ENCODE measurements at regions not wholly inside any gene's neighbourhood (a gene's known extent, or its start where the extent isn't known, plus 50 kb on each side); places are given as distances from the start of the nearest gene placed in this dataset.

- intact Hi-C loops (cut with DNase I): no loop called here
- no peak overlapping the region for H3K27ac ChIP-seq
- no peaks in the 10 kb centered on the region for H3K9me3 ChIP-seq
- H3K36me3 ChIP-seq (ENCODE audit: insufficient read depth in 1 of 2, low read depth in 1 of 2): no peaks in the 10 kb centered on the region
- DNase-seq (no peak), ATAC-seq (no peak)
- WGBS, 3 donors: 80 to 82% (median 81%) methylated on average over 4 of the region's 4 CpGs
- H3K4me3 ChIP-seq: no peak overlapping the region
- TF ChIP-seq, protein P1, sequence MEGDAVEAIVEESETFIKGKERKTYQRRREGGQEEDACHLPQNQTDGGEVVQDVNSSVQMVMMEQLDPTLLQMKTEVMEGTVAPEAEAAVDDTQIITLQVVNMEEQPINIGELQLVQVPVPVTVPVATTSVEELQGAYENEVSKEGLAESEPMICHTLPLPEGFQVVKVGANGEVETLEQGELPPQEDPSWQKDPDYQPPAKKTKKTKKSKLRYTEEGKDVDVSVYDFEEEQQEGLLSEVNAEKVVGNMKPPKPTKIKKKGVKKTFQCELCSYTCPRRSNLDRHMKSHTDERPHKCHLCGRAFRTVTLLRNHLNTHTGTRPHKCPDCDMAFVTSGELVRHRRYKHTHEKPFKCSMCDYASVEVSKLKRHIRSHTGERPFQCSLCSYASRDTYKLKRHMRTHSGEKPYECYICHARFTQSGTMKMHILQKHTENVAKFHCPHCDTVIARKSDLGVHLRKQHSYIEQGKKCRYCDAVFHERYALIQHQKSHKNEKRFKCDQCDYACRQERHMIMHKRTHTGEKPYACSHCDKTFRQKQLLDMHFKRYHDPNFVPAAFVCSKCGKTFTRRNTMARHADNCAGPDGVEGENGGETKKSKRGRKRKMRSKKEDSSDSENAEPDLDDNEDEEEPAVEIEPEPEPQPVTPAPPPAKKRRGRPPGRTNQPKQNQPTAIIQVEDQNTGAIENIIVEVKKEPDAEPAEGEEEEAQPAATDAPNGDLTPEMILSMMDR (IDR thresholded peaks at IDR 0.05): no peak
- H3K4me1 ChIP-seq: no peaks in the 10 kb centered on the region
- H3K27me3 ChIP-seq (ENCODE audit: insufficient read depth in 3 of 3, low read length in 2 of 3): peaks cover 0 to 2% (median 0%) of the 10 kb centered on the region in 3 donors
Observed at GRCh38 chr10:131493432-131493831, 181.9 kb upstream of the TCERG1L start.

- no peak for DNase-seq
- Histone ChIP-seq H3K27me3 (ENCODE audit: insufficient read depth in 3 of 3, low read length in 2 of 3) (peaks cover 0 to 2% (median 0%) of the 10 kb centered on the region in 3 donors), H3K4me1 (no peaks in the 10 kb centered on the region), H3K36me3 (ENCODE audit: insufficient read depth in 1 of 2, low read depth in 1 of 2) (no peaks in the 10 kb centered on the region), H3K9me3 (no peaks in the 10 kb centered on the region), H3K27ac (no peak overlapping the region), H3K4me3 (no peak overlapping the region)
- WGBS, 3 donors: 89 to 94% (median 90%) methylated on average over 5 of the region's 5 CpGs
- TF ChIP-seq, protein P1 (IDR thresholded peaks at IDR 0.05): no peak
- no peak for ATAC-seq
- intact Hi-C loops (cut with DNase I): no loop called here
Observed at GRCh38 chr10:131494451-131494850, 182.9 kb upstream of the TCERG1L start.

GRCh38 chr10:131495224-131495623, 183.7 kb upstream of the TCERG1L start:
- 70 to 78% (median 74%) methylated on average over 4 of the region's 4 CpGs for WGBS, 3 donors
- H3K4me1 ChIP-seq: no peaks in the 10 kb centered on the region

DNA sequence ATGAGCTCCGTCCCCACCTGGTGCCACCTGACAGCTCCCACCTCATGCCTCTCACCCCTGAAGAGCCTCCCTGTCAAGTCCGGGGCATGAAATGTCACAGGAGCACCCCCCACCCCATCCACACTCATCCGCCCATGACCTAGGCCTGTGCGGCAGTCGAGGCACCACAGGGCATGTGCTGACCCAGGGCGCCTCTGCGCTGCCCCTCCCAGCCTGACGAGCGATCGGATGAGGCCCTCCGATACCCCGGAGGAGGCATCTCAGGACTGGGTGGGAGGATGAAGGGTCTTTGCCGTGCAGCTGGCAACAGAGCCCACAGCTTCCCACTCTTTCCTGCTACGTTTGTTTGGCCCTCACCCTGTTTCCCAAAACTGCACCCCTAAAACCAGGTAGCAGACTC, 184.4 kb upstream of the TCERG1L start:
- Histone ChIP-seq H3K36me3 (ENCODE audit: insufficient read depth in 1 of 2, low read depth in 1 of 2) (no peaks in the 10 kb centered on the region), H3K27me3 (ENCODE audit: insufficient read depth in 3 of 3, low read length in 2 of 3) (peaks cover 0 to 2% (median 0%) of the 10 kb centered on the region in 3 donors), H3K4me3 (no peak overlapping the region), H3K4me1 (no peaks in the 10 kb centered on the region), H3K9me3 (no peaks in the 10 kb centered on the region), H3K27ac (no peak overlapping the region)
- 91 to 94% (median 94%) methylated on average over 14 of the region's 14 CpGs for WGBS, 3 donors
- DNase-seq (no peak), ATAC-seq (peak in 1 of 4 donors; percentile 35)
- intact Hi-C loops (cut with DNase I): no loop called here
- TF ChIP-seq, protein P1 (IDR thresholded peaks at IDR 0.05): no peak

More at GRCh38 chr10:131495224-131495623, 183.7 kb upstream of the TCERG1L start:
- intact Hi-C loops (cut with DNase I): no loop called here
- Histone ChIP-seq H3K9me3 (no peaks in the 10 kb centered on the region), H3K4me3 (no peak overlapping the region), H3K27ac (no peak overlapping the region), H3K27me3 (ENCODE audit: insufficient read depth in 3 of 3, low read length in 2 of 3) (peaks cover 0 to 2% (median 0%) of the 10 kb centered on the region in 3 donors), H3K36me3 (ENCODE audit: insufficient read depth in 1 of 2, low read depth in 1 of 2) (no peaks in the 10 kb centered on the region)
- ATAC-seq (no peak), DNase-seq (no peak)
- TF ChIP-seq, protein P1 (IDR thresholded peaks at IDR 0.05): no peak

- Histone ChIP-seq H3K36me3 (ENCODE audit: insufficient read depth in 1 of 2, low read depth in 1 of 2) (no peaks in the 10 kb centered on the region), H3K9me3 (no peaks in the 10 kb centered on the region), H3K27ac (no peak overlapping the region), H3K27me3 (ENCODE audit: insufficient read depth in 3 of 3, low read length in 2 of 3) (peaks cover 0 to 2% (median 0%) of the 10 kb centered on the region in 3 donors), H3K4me1 (no peaks in the 10 kb centered on the region), H3K4me3 (no peak overlapping the region)
- DNase-seq (no peak), ATAC-seq (no peak)
- TF ChIP-seq, protein P1 (IDR thresholded peaks at IDR 0.05): no peak
- intact Hi-C loops (cut with DNase I): no loop called here
- 91% methylated on average over 16 of the region's 16 CpGs for WGBS, 3 donors
Observed at GRCh38 chr10:131496351-131497052, 185.0 kb upstream of the TCERG1L start.
